T-helper 1 cell treated with Interleukin-12 subunit alpha and Interleukin-12 subunit beta and Interleukin-4 antibody, amounts not matched to agents 30 ng/mL and 1 ng/mL, for 36 hours (primary cell): ENCODE measurements at regions not wholly inside any gene's neighbourhood (a gene's known extent, or its start where the extent isn't known, plus 50 kb on each side); places are given as distances from the start of the nearest gene placed in this dataset.
"Not testable (repeated sequence)": the region's sequence is repeated elsewhere in the genome, so short reads cannot be mapped to it uniquely, and the experiment has no call there.

Experiments used
- intact Hi-C: fragments of 100-400 bp; cut with micrococcal nuclease; formaldehyde crosslinking; loops from one replicate; pipeline ENCODE4 v1.15.1; 2024

GRCh38 chr10:80750268-80750667, 212.6 kb downstream of the SH2D4B start:
- intact Hi-C loops = no loop called here

GRCh38 chr10:80751940-80752339, 214.2 kb downstream of the SH2D4B start:
- intact Hi-C loops = no loop called here

DNA sequence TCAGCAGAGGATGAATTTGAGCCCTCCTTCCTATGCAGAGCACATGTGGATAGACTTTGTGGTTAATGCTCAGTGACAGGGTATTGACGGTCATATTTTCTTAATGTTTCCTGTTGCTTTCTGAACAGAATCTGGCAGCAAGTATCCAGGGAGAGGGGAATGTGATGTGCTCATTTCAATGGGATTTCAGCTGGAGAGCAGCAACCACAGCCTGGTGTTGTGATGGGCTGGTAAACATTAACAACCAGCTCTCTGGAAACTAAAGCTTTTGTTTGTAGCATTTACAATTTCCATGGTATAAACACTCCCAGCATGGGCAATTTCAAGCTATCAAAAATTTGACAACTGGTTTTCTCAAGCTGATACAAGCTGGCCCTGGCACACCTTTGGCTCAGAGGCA, 215.9 kb downstream of the SH2D4B start:
- intact Hi-C loops = no loop called here

DNA sequence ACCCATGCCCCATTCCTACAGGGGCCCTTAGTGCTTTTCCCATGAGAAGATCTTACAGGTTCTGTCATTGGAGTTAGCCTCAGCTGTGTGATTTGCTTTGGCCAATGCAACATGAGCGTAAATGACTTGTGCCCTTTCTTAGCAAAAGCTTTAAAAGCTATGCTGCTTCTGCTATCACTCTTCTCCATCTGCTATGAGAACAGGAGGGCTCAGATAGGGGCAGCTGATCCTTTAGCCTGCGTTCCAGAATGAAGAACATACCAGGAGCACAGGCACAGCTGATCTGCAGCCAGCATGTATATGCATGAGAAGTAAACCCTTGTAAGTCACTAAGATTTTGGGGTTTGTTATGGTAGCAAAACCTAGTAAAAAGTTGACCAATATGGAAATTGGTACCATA, 218.2 kb downstream of the SH2D4B start:
- intact Hi-C loops = no loop called here

DNA sequence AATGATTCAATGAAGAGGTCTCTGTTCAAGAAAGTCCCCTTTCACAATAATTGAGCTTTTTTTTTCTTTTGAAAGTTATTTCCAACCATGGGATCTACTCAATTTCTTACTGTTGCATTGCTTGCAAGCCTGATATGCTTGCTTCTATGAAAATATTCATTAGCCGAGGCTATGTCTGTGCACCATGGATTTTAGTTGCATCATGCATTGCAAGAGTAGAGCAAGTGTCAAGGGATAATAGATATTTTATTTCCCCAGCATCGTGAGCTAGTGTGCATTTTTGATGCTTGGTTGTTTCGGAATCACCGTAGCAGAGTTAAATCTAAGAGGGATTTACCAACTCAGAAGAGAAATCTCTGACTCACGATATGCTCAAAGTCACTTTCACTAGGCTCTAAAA, 222.0 kb downstream of the SH2D4B start:
- intact Hi-C loops = no loop called here

GRCh38 chr10:80760914-80761371, 223.2 kb downstream of the SH2D4B start:
- intact Hi-C loops = no loop called here

DNA sequence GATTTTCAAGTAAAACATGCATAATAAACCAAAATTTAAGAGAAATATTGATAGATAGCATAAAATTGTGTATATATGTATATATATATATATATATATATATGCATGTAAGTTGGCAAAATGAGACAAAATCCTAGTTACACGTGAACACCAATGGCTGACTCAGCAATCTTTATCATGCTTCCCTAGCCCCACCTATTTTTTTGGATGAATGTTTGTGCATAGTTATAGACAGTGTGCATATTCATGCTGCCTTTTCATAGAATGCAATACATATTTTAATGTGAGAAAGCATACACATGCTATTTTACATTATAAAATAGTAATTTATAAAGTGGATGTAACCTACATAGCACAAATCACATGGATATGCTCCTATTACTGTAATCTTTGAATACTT, 230.3 kb downstream of the SH2D4B start:
- intact Hi-C loops = no loop called here

- intact Hi-C loops = no loop called here
Observed at GRCh38 chr10:80769700-80770160, 232.0 kb downstream of the SH2D4B start.

- intact Hi-C loops = no loop called here
Observed at GRCh38 chr10:80770239-80770638, 232.5 kb downstream of the SH2D4B start.

DNA sequence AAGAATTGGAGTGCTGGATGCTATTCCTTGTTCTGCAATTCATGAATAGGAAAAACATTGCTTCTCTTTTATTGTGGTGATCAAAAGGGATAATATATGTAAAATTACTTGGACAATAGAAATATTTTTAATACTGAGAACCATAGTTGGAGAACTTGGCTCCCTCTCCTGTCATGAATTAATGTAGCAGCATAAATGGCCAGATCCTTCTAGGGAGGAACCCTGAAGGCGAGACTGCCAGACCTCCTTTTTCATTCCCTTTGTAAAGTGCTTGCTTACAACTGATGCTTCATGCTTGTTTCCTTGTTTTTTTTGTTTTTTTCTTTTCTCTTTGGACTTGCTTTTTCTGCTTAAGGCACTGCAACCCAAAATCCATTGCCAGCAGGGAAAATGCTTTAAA, 233.6 kb downstream of the SH2D4B start:
- intact Hi-C loops = no loop called here

DNA sequence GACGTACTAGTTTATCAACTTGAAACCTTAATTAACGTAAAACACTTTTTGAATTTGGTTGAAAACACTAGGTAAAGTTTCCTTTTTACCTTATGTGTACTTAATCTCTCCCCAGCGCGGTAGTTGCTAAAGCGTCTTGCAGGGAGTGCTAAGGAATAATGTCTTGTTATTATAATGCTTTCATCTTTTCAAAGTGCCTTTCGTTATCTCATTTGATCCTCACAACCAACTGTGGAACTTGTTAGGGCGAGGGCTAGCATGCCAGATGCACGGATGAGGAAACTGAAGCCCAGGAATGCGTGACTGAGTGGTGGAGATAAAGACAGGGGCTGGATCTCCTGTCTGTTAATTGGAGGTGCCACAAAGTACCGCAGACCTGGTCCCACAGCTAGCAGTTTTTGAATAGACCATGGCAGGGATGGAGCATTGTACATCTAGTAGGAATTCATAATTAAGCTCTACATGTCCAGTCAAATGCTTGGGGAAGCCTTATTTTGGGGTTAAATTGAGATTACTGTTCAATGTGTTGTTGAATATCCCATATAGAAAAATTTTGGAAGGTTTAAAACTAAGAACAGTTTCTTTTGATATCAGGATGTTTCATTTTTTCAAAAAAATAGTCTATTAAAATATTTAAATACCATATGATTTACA, 234.3 kb downstream of the SH2D4B start:
- intact Hi-C loops = no loop called here

GRCh38 chr10:80772596-80772995, 234.9 kb downstream of the SH2D4B start:
- intact Hi-C loops = no loop called here

DNA sequence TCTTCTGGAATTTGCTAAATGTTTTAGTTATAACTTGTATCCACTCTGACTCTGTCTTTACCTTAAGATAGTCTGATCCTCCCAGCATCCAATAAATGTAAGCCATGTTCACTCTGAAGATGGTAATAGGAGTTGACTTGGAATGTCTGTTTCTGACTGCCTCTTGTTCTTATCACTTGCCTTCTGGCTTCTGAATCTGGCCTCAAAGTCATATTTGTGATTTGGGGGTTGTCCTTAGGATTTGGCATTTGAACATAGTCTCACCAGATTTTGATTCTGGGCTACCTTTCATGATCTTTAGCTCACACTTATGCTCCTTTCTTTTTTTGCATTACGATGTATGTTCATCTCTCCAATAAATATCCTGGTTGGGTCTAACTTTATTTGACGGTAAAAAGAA, 247.0 kb downstream of the SH2D4B start:
- intact Hi-C loops = no loop called here

GRCh38 chr10:80786322-80786721, 248.6 kb downstream of the SH2D4B start:
- intact Hi-C loops = no loop called here

DNA sequence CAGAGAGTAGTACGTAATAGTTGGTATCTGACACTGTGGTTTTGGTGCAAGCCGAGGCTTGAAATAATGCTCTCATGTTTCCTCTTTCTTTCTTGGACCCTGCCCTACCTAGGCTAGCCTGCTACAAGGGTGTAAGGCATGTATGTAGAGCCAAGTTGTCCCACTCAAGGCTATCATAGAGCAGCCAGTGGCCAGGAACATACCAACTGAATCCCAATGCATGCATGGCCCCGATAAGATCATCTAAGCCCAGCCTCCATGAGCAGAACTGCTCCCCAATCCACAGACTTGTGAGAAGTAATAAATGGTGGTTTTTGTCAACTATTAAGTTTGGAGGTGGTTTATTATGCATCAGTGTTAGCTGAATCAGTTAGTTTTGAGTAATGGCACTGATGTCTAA, 250.2 kb downstream of the SH2D4B start:
- intact Hi-C loops = no loop called here

DNA sequence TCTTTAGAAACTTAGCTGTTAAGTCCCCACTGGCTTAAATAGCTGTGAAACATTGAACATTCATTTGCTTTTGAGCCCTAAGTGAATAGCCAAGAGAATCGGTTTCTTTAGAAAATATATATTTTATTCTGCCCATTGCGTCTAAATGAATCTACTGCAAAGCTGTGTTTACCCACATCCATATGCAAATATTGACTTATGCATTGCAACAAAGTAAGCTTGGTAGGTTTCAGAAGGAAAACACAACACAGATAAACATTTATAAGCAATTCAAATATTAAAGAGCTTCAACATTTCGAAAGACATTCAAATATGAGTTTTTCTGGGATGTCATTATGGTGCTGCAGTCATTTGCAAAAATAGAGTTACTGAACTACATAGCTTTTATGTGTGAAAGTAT, 257.3 kb downstream of the SH2D4B start:
- intact Hi-C loops = no loop called here

DNA sequence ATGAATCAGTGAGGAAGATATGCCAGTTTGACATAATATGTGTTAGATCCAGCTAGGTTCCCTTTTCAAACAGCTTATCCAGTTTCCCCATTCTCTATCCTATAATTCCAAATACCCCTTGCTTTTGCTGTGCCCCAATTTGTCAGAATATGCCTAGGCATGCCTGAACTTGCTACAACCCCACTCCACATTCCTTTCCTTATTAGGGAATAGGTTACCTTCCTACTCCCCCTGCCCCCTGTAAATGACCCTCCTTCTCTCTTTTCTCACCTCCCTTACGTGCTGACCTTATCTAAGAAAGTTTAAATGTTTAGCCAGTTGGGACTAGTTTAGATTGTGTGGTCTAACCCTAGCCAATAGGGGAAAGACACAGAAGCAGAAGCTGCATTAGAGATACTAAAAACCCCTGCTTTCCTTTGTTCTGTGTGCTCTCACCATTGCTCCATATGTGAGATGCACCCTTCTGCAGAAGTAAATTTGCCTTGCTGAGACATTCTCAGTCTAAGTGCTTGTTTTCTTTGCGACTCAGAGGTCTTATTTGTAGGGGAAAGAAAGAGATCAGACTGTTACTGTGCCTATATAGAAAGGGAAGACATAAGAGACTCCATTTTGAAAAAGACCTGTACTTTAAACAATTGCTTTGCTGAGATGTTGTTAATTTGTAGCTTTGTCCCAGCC, 267.8 kb downstream of the SH2D4B start:
- intact Hi-C loops = no loop called here

GRCh38 chr10:80814147-80814652, 276.5 kb downstream of the SH2D4B start:
- intact Hi-C loops = no loop called here

DNA sequence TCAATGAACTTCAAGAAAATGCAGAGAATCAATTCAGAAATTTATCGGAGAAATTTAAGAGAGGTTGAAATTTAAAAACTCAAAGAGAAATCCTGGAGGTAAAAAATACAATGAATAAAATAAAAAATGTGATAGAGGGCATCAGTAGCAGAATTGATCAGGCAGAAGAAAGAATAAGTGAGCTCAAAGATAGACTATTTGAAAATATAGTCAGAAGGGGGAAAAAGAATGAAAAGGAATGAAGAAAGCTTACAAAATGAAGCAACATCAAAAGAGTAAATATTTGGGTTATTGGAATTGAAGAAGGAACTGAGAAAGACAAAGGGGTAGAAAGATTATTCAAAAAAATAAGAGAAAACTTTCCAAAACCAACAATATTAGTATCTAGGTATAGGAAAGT, 291.4 kb downstream of the SH2D4B start:
- intact Hi-C loops = no loop called here

- intact Hi-C loops = no loop called here
Observed at GRCh38 chr10:80829562-80829961, 291.9 kb downstream of the SH2D4B start.

DNA sequence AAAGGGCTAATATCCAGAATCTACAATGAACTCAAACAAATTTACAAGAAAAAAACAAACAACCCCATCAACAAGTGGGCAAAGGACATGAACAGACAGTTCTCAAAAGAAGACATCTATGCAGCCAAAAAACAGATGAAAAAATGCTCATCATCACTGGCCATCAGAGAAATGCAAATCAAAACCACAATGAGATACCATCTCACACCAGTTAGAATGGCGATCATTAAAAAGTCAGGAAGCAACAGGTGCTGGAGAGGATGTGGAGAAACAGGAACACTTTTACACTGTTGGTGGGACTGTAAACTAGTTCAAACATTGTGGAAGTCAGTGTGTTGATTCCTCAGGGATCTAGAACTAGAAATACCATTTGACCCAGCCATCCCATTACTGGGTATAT, 295.0 kb downstream of the SH2D4B start:
- intact Hi-C loops = not testable (repeated sequence)

GRCh38 chr10:80855348-80855971, 317.8 kb downstream of the SH2D4B start:
- intact Hi-C loops = no loop called here
